HepG2 (cell line): ENCODE measurements at regions not wholly inside any gene's neighbourhood (a gene's known extent, or its start where the extent isn't known, plus 50 kb on each side); places are given as distances from the start of the nearest gene placed in this dataset.
A peak's percentile ranks its signal among the peaks of the same experiment; 100 is the strongest.
"Not testable (repeated sequence)": the region's sequence is repeated elsewhere in the genome, so short reads cannot be mapped to it uniquely, and the experiment has no call there.

Source experiments
- ATAC-seq: fragments of 200-7000 bp; cut with Tn5 transposase; 3 replicates; pipeline ENCODE4 v1.9.1; 2020; ENCODE audit warnings: mild to moderate bottlenecking, moderate library complexity
- BruUV-seq: library from RNA; stranded (reverse); fragments of 400-500 nt; replicated peaks from 2 replicates; lab custom pipeline; 2021; lab: Mats Ljungman, UMichigan
- CTCF ChIA-PET: fragments of 300-600 bp; formaldehyde crosslinking; extraction: SDS; loops from one replicate; lab custom pipeline; 2021; ENCODE audit warnings: low total read pairs, inconsistent platforms, low intra/inter-chr PET ratio; lab: Yijun Ruan, JAX
- POLR2A ChIA-PET: fragments of 350-600 bp; sonication (Branson Sonifier 250); formaldehyde crosslinking; loops from one replicate; lab custom pipeline; 2020; ENCODE audit warnings: antibody characterized with exemption, inconsistent platforms; lab: Yijun Ruan, JAX
- DNase-seq: peaks from one replicate; pipeline ENCODE4 v3.0.0-alpha.2; 2015; ENCODE audit warnings: low spot score
- FAIRE-seq: peaks from 3 replicates; lab custom pipeline; 2011; peaks lifted over from hg19 to GRCh38; lab: Jason Lieb, UNC
- H2AFZ ChIP-seq: one replicate; pipeline ENCODE4 v1.6.1; 2011; ENCODE audit warnings: low read length, inconsistent platforms
- H3K27ac ChIP-seq: fragments of 300-600 bp; 3 replicates; pipeline ENCODE4 v1.8.0; 2011; ENCODE audit warnings: mixed run types, mild to moderate bottlenecking, mixed read lengths, low read length, inconsistent platforms; ENCODE audit not compliant: insufficient read depth; ENCODE audit errors: extremely low read length
- H3K27me3 ChIP-seq, 2 experiments: fragments of 200-600 bp in 1 of 2; 2 replicates in 1 of 2; 3 replicates in 1 of 2; pipeline versions ENCODE4 v1.6.0 to v1.8.0; 2011; ENCODE audit warnings: low read length in 2 of 2, mild to moderate bottlenecking in 2 of 2, moderate library complexity in 2 of 2, inconsistent platforms in 1 of 2; ENCODE audit not compliant: insufficient read depth in 2 of 2, control insufficient read depth in 1 of 2
- H3K36me3 ChIP-seq, 2 experiments: fragments of 200-600 bp in 1 of 2; replicated peaks in 1 of 2; 2 replicates in 1 of 2; 3 replicates in 1 of 2; pipeline versions ENCODE4 v1.5.1 to v1.8.0; 2011; ENCODE audit warnings: low read length in 2 of 2, inconsistent platforms in 1 of 2; ENCODE audit not compliant: insufficient read depth in 2 of 2, control insufficient read depth in 1 of 2
- H3K4me1 ChIP-seq: 2 replicates; pipeline ENCODE4 v1.5.1; 2012; ENCODE audit warnings: low read length, inconsistent platforms; ENCODE audit not compliant: insufficient read depth
- H3K4me2 ChIP-seq: 2 replicates; pipeline ENCODE4 v1.6.0; 2011; ENCODE audit warnings: low read depth, low read length, inconsistent platforms
- H3K4me3 ChIP-seq, 3 experiments: fragments of 200-600 bp in 1 of 3; sonication (generic), shearing (Covaris generic) in 1 of 3; replicated peaks in 1 of 3; 2 replicates each; pipeline ENCODE4 v1.5.1; 2011 to 2016; ENCODE audit warnings: low read length in 3 of 3, inconsistent platforms in 2 of 3, low read depth in 2 of 3, mild to moderate bottlenecking in 2 of 3, control low read depth in 1 of 3, mixed read lengths in 1 of 3; ENCODE audit not compliant: insufficient read depth in 1 of 3
- H3K79me2 ChIP-seq: one replicate; pipeline ENCODE4 v1.6.1; 2011; ENCODE audit warnings: low read length, inconsistent platforms; ENCODE audit not compliant: insufficient read depth
- H3K9ac ChIP-seq: 2 replicates; pipeline ENCODE4 v1.6.0; 2011; ENCODE audit warnings: mild to moderate bottlenecking, low read depth, low read length, inconsistent platforms; ENCODE audit not compliant: insufficient read depth
- H3K9me3 ChIP-seq: 2 replicates; pipeline ENCODE4 v1.5.1; 2012; ENCODE audit warnings: mild to moderate bottlenecking, low read length
- H4K20me1 ChIP-seq: 2 replicates; pipeline ENCODE4 v1.6.0; 2011; ENCODE audit warnings: inconsistent platforms, mild to moderate bottlenecking, low read length, moderate library complexity; ENCODE audit not compliant: insufficient read depth
- AFF4 ChIP-seq: sonication (generic); formaldehyde crosslinking; IDR thresholded peaks from 2 replicates; pipeline ENCODE4 v1.4.0; 2020; ENCODE audit warnings: missing genetic modification reagents
- NCOA1 ChIP-seq: sonication (generic); formaldehyde crosslinking; IDR thresholded peaks from 2 replicates; pipeline ENCODE4 v1.9.0; 2021; ENCODE audit warnings: missing genetic modification reagents
- ZNF280D ChIP-seq: sonication (generic); formaldehyde crosslinking; IDR thresholded peaks from 2 replicates; pipeline ENCODE4 v1.5.1; 2020; ENCODE audit warnings: mild to moderate bottlenecking, missing genetic modification reagents
- WGBS: methylation state at CpG from one replicate; pipeline ENCODE4 v1.1.6; 2017; ENCODE audit warnings: low lambda C conversion rate; 5-methylcytosine and 5-hydroxymethylcytosine counted together
- in situ Hi-C: cut with HindIII; loops from 2 replicates; pipeline ENCODE4 v1.10.0; 2017; ENCODE audit warnings: low pct_unique_long_range_greater_than_20kb; ENCODE audit not compliant: extremely low pct_ligation_motif_present
- intact Hi-C: fragments of 100-400 bp; cut with micrococcal nuclease; formaldehyde crosslinking; loops from one replicate; pipeline ENCODE4 v1.10.0; 2022; ENCODE audit not compliant: unreplicated experiment

GRCh38 chr5:91296674-91297143, 86.4 kb downstream of the ARRDC3 start (continued):
- TF ChIP-seq ZNF280D (CRISPR knock-in tag) (no peak), NCOA1 (CRISPR knock-in tag) (no peak), AFF4 (CRISPR knock-in tag) (no peak)

- 50% methylated on average over 9 of the region's 9 CpGs for WGBS
- intact Hi-C loops, H3K36me3 ChIP-seq, CTCF ChIA-PET, H3K4me2 ChIP-seq, BruUV-seq, DNase-seq, H3K27me3 ChIP-seq, H3K4me1 ChIP-seq, H3K79me2 ChIP-seq, POLR2A ChIA-PET, H3K27ac ChIP-seq, H2AFZ ChIP-seq, H3K9ac ChIP-seq, in situ Hi-C loops, H4K20me1 ChIP-seq, H3K4me3 ChIP-seq, FAIRE-seq, H3K9me3 ChIP-seq: not testable (repeated sequence)
- ATAC-seq: peak; percentile 26; the same call in 2 of the 3 replicates
These were observed 87.0 kb downstream of the ARRDC3 start for GRCh38 chr5:91296102-91296501.
